ENCODE measurements at regions not wholly inside any gene's neighbourhood (a gene's known extent, or its start where the extent isn't known, plus 50 kb on each side); places are given as distances from the start of the nearest gene placed in this dataset.

DNA sequence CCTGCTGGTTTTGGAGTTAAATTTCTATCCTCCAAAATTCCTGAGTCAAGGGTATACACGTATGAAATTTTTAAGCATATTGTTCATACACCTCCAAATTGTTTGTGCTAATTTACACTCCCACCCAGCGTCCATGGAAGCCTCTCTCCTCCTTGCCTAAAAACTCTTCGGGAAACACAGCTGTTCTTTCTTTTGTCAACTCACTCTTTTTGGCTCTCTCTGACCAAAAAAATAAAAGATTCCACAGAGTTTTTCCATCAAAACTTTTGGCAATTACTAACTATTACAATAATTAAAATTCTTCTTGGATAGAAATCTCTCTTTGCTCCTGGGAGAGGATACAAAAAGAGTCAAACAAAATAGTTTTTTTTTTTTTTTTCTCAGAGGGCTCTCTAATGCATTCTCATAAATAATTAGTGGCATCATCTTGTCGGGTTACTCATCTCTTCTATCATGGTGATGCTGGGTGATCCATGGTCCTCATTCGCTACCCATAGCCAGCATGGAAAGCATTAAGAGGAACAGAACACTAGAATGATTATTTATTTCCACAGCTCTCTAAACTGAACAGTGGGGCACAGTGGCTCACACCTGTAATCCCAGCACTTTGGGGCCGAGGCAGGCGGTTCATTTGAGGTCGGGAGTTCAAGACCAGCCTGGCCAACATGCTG is 310.7 kb downstream of the SFMBT2 start:
- H3K36me3 Mint-ChIP-seq, result no peaks in the 10 kb centered on the region

DNA sequence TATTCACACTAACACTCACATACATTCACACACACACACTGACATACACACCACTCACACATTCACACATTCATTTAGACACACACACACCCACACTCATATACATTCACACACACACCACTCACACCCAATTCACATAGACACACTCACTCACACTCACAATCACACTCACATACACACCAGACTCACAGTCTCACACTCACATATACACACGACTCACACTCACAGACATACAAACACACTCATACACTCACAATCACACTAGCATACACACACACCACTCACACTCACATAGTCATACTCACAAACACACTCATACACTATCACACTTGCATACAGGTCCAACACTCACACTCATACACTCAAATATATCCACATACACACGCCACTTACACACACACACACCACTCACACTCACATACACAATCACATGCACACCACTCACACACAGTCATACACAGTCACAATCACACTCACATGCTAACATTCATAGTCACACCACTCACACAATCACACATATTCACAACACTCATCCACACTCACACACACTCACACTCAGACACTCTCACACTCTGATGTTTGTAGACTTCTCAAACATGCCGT is 312.6 kb downstream of the SFMBT2 start:
- peaks cover 33% of the 10 kb centered on the region for H3K27me3 Mint-ChIP-seq
- no peak for DNase-seq (ENCODE audit: extremely low spot score, unreplicated experiment)
- H3K9me3 Mint-ChIP-seq, result no peaks in the 10 kb centered on the region
- H3K4me1 Mint-ChIP-seq (ENCODE audit: unreplicated experiment), result no peaks in the 10 kb centered on the region
- TF ChIP-seq, protein P1, sequence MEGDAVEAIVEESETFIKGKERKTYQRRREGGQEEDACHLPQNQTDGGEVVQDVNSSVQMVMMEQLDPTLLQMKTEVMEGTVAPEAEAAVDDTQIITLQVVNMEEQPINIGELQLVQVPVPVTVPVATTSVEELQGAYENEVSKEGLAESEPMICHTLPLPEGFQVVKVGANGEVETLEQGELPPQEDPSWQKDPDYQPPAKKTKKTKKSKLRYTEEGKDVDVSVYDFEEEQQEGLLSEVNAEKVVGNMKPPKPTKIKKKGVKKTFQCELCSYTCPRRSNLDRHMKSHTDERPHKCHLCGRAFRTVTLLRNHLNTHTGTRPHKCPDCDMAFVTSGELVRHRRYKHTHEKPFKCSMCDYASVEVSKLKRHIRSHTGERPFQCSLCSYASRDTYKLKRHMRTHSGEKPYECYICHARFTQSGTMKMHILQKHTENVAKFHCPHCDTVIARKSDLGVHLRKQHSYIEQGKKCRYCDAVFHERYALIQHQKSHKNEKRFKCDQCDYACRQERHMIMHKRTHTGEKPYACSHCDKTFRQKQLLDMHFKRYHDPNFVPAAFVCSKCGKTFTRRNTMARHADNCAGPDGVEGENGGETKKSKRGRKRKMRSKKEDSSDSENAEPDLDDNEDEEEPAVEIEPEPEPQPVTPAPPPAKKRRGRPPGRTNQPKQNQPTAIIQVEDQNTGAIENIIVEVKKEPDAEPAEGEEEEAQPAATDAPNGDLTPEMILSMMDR (conservative IDR thresholded peaks at IDR 0.05), result no peak
- H3K36me3 Mint-ChIP-seq, result no peaks in the 10 kb centered on the region
- no peak overlapping the region for H3K4me3 Mint-ChIP-seq
- H3K27ac Mint-ChIP-seq, result no peak overlapping the region

More for the DNA sequence above, 310.7 kb downstream of the SFMBT2 start:
- H3K27ac Mint-ChIP-seq, result no peak overlapping the region
- H3K9me3 Mint-ChIP-seq, result no peaks in the 10 kb centered on the region
- no peak overlapping the region for H3K4me3 Mint-ChIP-seq
- TF ChIP-seq, protein P1 (conservative IDR thresholded peaks at IDR 0.05), result no peak
- DNase-seq (ENCODE audit: extremely low spot score, unreplicated experiment), result no peak
- H3K27me3 Mint-ChIP-seq, result peaks cover 31% of the 10 kb centered on the region
- H3K4me1 Mint-ChIP-seq (ENCODE audit: unreplicated experiment), result no peaks in the 10 kb centered on the region

DNA sequence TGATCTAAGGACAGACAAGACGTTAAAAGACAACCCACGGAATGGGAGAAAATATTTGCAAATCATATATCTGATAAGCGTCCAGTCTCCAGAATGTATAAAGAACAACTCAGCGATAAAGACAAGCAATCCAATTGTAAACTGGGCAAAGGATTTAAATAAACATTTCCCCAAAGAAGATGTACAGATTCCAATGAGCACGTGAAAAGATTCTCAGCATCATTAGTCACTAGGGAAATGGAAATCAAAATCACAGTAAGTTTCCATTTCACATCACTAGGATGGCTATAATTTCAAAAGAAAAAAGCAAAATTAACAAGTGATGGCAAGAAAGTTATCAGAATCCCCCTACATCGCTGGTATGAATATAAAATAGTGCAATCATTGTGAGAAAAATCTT is 316.1 kb downstream of the SFMBT2 start:
- no peak overlapping the region for H3K27ac Mint-ChIP-seq
- TF ChIP-seq, protein P1 (conservative IDR thresholded peaks at IDR 0.05), result no peak
- H3K27me3 Mint-ChIP-seq, result peaks cover 20% of the 10 kb centered on the region

DNA sequence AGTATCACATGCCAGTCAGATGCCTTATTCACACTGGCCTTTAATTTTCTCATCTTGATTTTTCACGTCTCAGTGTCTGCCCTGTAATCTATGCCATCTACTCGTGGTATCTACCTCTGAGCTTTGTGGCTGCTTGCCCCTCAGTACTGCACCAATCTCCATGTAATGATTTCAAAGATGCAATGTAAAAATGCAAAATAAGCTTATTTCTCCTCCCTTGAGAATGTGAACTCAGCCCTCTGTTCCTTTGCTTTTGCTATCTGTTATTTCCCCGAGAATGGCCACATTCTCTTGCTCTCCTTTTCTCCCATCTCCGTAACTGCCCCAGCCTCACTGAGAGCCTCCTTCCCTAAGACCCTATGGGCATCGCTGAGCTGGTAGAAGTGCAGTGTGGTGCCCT is 317.5 kb downstream of the SFMBT2 start:
- TF ChIP-seq, protein P1 (conservative IDR thresholded peaks at IDR 0.05), result no peak
- Mint-ChIP-seq H3K4me3 (no peak overlapping the region), H3K9me3 (no peaks in the 10 kb centered on the region), H3K27me3 (peaks cover 22% of the 10 kb centered on the region), H3K27ac (no peak overlapping the region), H3K4me1 (ENCODE audit: unreplicated experiment) (no peaks in the 10 kb centered on the region), H3K36me3 (no peaks in the 10 kb centered on the region)
- DNase-seq (ENCODE audit: extremely low spot score, unreplicated experiment), result no peak

More for the DNA sequence above, 316.1 kb downstream of the SFMBT2 start:
- no peaks in the 10 kb centered on the region for H3K9me3 Mint-ChIP-seq
- H3K4me1 Mint-ChIP-seq (ENCODE audit: unreplicated experiment), result no peaks in the 10 kb centered on the region
- no peak for DNase-seq (ENCODE audit: extremely low spot score, unreplicated experiment)
- no peaks in the 10 kb centered on the region for H3K36me3 Mint-ChIP-seq
- H3K4me3 Mint-ChIP-seq, result no peak overlapping the region

DNA sequence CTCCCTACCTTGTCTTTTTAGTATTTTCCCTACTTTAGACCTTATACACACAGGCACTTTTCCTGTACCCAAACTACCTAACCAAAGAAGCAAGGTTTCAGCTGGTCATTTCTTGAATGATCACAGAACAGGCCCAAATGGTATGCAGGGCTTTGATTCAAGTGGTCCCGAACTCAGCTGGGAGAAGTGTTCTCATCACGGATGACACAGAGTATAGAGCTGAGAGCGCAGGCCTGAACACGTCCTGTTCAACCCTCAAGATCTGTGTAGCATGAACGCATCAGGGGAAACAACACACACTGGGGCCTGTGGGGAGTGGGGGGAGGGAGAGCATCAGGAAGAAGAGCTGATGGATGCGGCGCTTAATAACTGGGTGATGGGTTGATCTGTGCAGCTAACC is 318.2 kb downstream of the SFMBT2 start:
- Mint-ChIP-seq H3K27me3 (peaks cover 22% of the 10 kb centered on the region), H3K36me3 (no peaks in the 10 kb centered on the region), H3K27ac (no peak overlapping the region), H3K9me3 (no peaks in the 10 kb centered on the region), H3K4me1 (ENCODE audit: unreplicated experiment) (no peaks in the 10 kb centered on the region), H3K4me3 (no peak overlapping the region)
- TF ChIP-seq, protein P1 (conservative IDR thresholded peaks at IDR 0.05), result no peak
- DNase-seq (ENCODE audit: extremely low spot score, unreplicated experiment), result no peak

Data from type B pancreatic cell (in vitro differentiated cells).